RWPE1 (cell line): ENCODE measurements at regions not wholly inside any gene's neighbourhood (a gene's known extent, or its start where the extent isn't known, plus 50 kb on each side); places are given as distances from the start of the nearest gene placed in this dataset.

Experiments used
- CTCF ChIA-PET: fragments of 350-600 bp; sonication (Branson Sonifier 250); formaldehyde crosslinking; extraction: SDS; loops from one replicate; lab custom pipeline; 2021; lab: Yijun Ruan, JAX
- POLR2A ChIA-PET: fragments of 400-600 bp; formaldehyde crosslinking; extraction: SDS; loops from one replicate; lab custom pipeline; 2020; ENCODE audit warnings: antibody characterized with exemption; ENCODE audit not compliant: low non-redundant PET; lab: Yijun Ruan, JAX
- DNase-seq: peaks from one replicate; pipeline ENCODE4 v3.0.0; 2012; ENCODE audit warnings: low spot score
- H3K27ac ChIP-seq: fragments of 450-650 bp; 2 replicates; pipeline ENCODE4 v1.5.1; 2017
- CTCF ChIP-seq: fragments of 450-650 bp; conservative IDR thresholded peaks from 2 replicates; pipeline ENCODE4 v1.5.1; 2017; ENCODE audit warnings: low read depth, mild to moderate bottlenecking

GRCh38 chr3:107428051-107428858 lies 51.0 kb downstream of the CCDC54 start:
- ChIA-PET POLR2A (no interaction called here), CTCF (interaction anchor here (1.5 kb wide), 1 partner anchor 154 kb away, joined by 6 read pairs; no protein-coding TSS in a partner anchor)
- DNase-seq = no peak
- no peak for TF ChIP-seq CTCF
- H3K27ac ChIP-seq = no peak overlapping the region

GRCh38 chr3:107429320-107430181 lies 52.3 kb downstream of the CCDC54 start:
- ChIA-PET CTCF (interaction anchor here (0.6 to 2.9 kb wide), 10 partner anchors 8 to 211 kb away, joined by 3 to 18 read pairs (median 5); no protein-coding TSS in a partner anchor), POLR2A (no interaction called here)
- DNase-seq = peak; percentile 73
- H3K27ac ChIP-seq = peak overlapping the region; percentile 92
- TF ChIP-seq CTCF = peak; percentile 75

GRCh38 chr3:107430214-107430995 lies 53.2 kb downstream of the CCDC54 start:
- peak overlapping the region; percentile 92 for H3K27ac ChIP-seq
- DNase-seq = no peak
- ChIA-PET POLR2A (interaction anchor here (1.5 kb wide), 1 partner anchor 94 kb away, joined by 3 read pairs; no protein-coding TSS in a partner anchor), CTCF (interaction anchor here (0.6 to 2.9 kb wide), 8 partner anchors 9 to 195 kb away, joined by 3 to 18 read pairs (median 6); no protein-coding TSS in a partner anchor)
- TF ChIP-seq CTCF = peak; percentile 31

GRCh38 chr3:107430996-107431245 lies 53.7 kb downstream of the CCDC54 start:
- peak overlapping the region; percentile 92 for H3K27ac ChIP-seq
- DNase-seq = no peak
- TF ChIP-seq CTCF = no peak
- CTCF ChIA-PET = interaction anchor here (0.6 to 2.9 kb wide), 4 partner anchors 10 to 159 kb away, joined by 3 to 18 read pairs (median 5); no protein-coding TSS in a partner anchor
- POLR2A ChIA-PET = interaction anchor here (1.5 kb wide), 1 partner anchor 93 kb away, joined by 3 read pairs; no protein-coding TSS in a partner anchor

- CTCF ChIA-PET = interaction anchor here (1.6 to 2.9 kb wide), 2 partner anchors 10 to 160 kb away, joined by 6 to 18 read pairs; no protein-coding TSS in a partner anchor
- no peak for TF ChIP-seq CTCF
- peak; percentile 67 for DNase-seq
- POLR2A ChIA-PET = interaction anchor here (1.5 kb wide), 1 partner anchor 93 kb away, joined by 3 read pairs; no protein-coding TSS in a partner anchor
- peak overlapping the region; percentile 92 for H3K27ac ChIP-seq
Measured at GRCh38 chr3:107431246-107432012, 54.2 kb downstream of the CCDC54 start.
